Activated CD4-positive, alpha-beta memory T cell treated with anti-CD3 and anti-CD28 coated beads for 36 hours (primary cell): ENCODE measurements at regions not wholly inside any gene's neighbourhood (a gene's known extent, or its start where the extent isn't known, plus 50 kb on each side); places are given as distances from the start of the nearest gene placed in this dataset.

Source experiments
- CTCF ChIA-PET: fragments of 350-600 bp; sonication (Branson Sonifier 250); formaldehyde crosslinking; loops from one replicate; lab custom pipeline; 2021; ENCODE audit warnings: antibody characterized with exemption, inconsistent platforms; lab: Charles Lee
- POLR2A ChIA-PET: fragments of 350-600 bp; sonication (Branson Sonifier 250); formaldehyde crosslinking; loops from one replicate; lab custom pipeline; 2021; ENCODE audit warnings: antibody characterized with exemption; lab: Charles Lee
- DNase-seq: peaks from one replicate; pipeline ENCODE4 v3.0.0-alpha.2; 2020
- H3K27ac Mint-ChIP-seq: one replicate; pipeline ENCODE4 v1.8.0; 2021; ENCODE audit warnings: mixed read lengths
- H3K27me3 Mint-ChIP-seq: one replicate; pipeline ENCODE4 v1.8.0; 2021; ENCODE audit warnings: mixed read lengths
- H3K36me3 Mint-ChIP-seq: one replicate; pipeline ENCODE4 v1.8.0; 2021; ENCODE audit warnings: mixed read lengths
- H3K4me1 Mint-ChIP-seq: one replicate; pipeline ENCODE4 v1.8.0; 2021; ENCODE audit warnings: low read depth, mixed read lengths
- H3K4me3 Mint-ChIP-seq: one replicate; pipeline ENCODE4 v1.8.0; 2021; ENCODE audit warnings: mild to moderate bottlenecking, mixed read lengths
- H3K9me3 Mint-ChIP-seq: one replicate; pipeline ENCODE4 v1.8.0; 2021; ENCODE audit warnings: mixed read lengths
- intact Hi-C: fragments of 100-400 bp; cut with micrococcal nuclease; formaldehyde crosslinking; loops from one replicate; pipeline ENCODE4 v1.15.1; 2023

DNA sequence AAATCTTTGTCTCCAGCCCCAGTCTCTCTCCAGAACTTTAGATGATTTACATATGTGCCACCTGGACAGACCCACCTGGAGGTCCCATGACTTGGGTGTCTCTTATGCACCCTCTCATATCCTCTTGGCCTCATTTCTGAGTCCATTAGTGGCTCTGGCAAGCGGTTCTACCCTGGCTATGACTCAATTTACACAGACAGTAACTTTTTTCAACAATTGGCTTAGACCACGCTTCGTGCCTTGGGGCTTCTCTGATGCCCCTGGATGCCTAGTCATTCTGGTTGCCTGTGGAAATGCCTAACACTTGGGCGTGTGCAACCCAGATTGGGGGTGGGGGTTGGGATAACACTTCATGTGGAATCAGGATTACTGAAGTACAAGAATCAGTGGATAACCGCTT is 57.1 kb upstream of the GADD45A start:
- Mint-ChIP-seq H3K4me3 (no peak overlapping the region), H3K27ac (no peak overlapping the region), H3K4me1 (no peaks in the 10 kb centered on the region), H3K9me3 (no peaks in the 10 kb centered on the region), H3K36me3 (no peaks in the 10 kb centered on the region), H3K27me3 (no peaks in the 10 kb centered on the region)
- DNase-seq, result no peak
- POLR2A ChIA-PET, result no interaction called here
- CTCF ChIA-PET, result no interaction called here
- intact Hi-C loops, result no loop called here

- no peak for DNase-seq
- H3K4me1 Mint-ChIP-seq, result peaks cover 3% of the 10 kb centered on the region
- H3K27ac Mint-ChIP-seq, result no peak overlapping the region
- no peaks in the 10 kb centered on the region for H3K9me3 Mint-ChIP-seq
- intact Hi-C loops, result no loop called here
- H3K36me3 Mint-ChIP-seq, result no peaks in the 10 kb centered on the region
- no peaks in the 10 kb centered on the region for H3K27me3 Mint-ChIP-seq
- ChIA-PET POLR2A (no interaction called here), CTCF (no interaction called here)
- no peak overlapping the region for H3K4me3 Mint-ChIP-seq
Measured at GRCh38 chr1:67629370-67630075, 55.5 kb upstream of the GADD45A start.

DNA sequence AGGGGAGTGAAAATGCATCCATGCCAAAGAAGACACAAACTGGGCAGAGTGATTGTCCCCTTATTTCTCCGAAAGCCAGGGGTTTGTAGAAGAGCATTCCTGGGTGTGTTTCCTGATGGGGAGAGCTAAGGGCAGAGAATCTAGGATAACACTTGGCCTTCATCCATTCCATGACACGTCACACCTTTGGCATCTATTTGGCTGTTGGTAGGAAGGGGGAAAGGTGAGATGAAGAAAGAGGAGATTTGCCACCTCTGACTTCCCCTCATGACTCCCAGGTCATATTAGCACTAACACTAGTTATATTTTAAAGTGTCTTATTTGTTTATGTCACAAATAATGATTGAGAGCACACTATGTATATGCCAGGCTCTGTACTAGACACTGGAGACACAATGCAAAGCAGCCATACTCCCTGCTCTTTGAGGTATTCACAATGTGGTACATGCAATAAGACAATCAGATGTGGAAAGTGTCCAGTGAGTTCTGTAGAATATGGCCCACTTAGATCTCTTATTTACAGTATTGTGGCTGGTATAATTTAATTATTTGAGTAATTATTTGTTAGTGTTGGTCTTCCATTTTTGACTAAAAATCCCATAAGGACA is 54.5 kb upstream of the GADD45A start:
- Mint-ChIP-seq H3K9me3 (no peaks in the 10 kb centered on the region), H3K4me3 (no peak overlapping the region), H3K27me3 (no peaks in the 10 kb centered on the region), H3K36me3 (no peaks in the 10 kb centered on the region), H3K4me1 (peaks cover 13% of the 10 kb centered on the region), H3K27ac (no peak overlapping the region)
- DNase-seq, result no peak
- intact Hi-C loops, result no loop called here
- ChIA-PET CTCF (no interaction called here), POLR2A (no interaction called here)

DNA sequence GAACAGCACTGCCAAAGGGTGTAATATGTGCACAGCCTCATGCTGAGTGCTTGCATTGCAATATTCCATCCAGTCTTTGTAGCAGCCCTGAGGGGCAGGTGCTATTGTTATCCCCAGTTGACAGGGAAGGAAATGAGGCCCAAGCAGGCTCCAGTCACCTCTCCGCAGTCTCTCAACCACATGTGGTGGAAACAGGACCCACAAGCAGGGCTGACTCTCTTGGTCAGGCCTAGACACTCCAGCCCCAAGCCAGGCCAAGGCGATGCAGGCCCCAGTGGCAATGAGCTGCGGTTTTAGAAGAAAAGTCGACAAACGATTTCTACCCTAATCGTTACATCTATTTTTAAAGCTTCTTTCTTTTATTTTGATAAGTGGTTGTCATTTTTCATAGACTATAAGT is 52.6 kb upstream of the GADD45A start:
- Mint-ChIP-seq H3K4me1 (peaks cover 18% of the 10 kb centered on the region), H3K27me3 (no peaks in the 10 kb centered on the region), H3K4me3 (no peak overlapping the region), H3K9me3 (no peaks in the 10 kb centered on the region), H3K36me3 (no peaks in the 10 kb centered on the region), H3K27ac (no peak overlapping the region)
- intact Hi-C loops, result no loop called here
- DNase-seq, result no peak
- ChIA-PET POLR2A (no interaction called here), CTCF (no interaction called here)

DNA sequence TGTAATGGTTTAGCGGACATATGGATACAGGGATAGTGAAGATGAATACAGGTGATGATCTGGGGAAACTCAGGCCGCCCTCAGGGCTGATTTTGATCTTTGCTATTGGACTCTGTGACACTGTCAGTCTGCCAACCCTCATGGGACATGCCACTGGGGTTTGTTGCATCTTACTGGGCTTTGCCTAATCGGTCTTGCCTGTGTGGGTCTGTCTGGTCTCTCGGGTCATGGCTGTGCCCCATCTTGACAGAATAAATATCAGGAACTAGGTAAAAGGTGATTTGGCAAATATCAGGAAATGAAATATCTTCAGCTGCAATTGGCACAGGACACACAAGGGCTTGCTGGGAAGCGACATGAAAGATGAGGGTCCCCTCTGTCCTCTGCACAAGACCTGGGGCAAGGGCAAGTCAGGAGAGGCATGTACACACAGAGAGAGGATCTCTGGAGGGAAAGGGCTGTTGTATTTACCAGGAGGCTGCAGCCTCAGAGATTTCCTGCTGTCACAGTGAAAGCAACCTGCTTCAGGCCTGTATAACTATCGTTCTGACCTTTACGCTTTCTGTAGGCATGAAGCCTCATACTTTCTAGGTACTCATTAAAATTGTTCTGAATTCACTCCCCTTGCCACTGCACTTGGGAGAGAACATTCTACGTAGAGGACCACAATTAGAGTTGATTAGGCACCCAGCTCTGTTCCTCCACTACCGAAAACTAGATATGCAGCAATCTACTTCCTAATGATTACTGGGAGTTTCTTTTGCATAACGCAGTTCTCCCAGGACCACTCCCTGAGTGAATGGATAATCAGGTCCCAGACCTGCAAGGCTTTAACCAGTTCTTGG is 52.0 kb upstream of the GADD45A start:
- DNase-seq, result no peak
- no peaks in the 10 kb centered on the region for H3K9me3 Mint-ChIP-seq
- H3K4me3 Mint-ChIP-seq, result no peak overlapping the region
- H3K27ac Mint-ChIP-seq, result no peak overlapping the region
- ChIA-PET CTCF (no interaction called here), POLR2A (no interaction called here)
- no peaks in the 10 kb centered on the region for H3K36me3 Mint-ChIP-seq
- intact Hi-C loops, result no loop called here
- peaks cover 18% of the 10 kb centered on the region for H3K4me1 Mint-ChIP-seq
- H3K27me3 Mint-ChIP-seq, result no peaks in the 10 kb centered on the region

DNA sequence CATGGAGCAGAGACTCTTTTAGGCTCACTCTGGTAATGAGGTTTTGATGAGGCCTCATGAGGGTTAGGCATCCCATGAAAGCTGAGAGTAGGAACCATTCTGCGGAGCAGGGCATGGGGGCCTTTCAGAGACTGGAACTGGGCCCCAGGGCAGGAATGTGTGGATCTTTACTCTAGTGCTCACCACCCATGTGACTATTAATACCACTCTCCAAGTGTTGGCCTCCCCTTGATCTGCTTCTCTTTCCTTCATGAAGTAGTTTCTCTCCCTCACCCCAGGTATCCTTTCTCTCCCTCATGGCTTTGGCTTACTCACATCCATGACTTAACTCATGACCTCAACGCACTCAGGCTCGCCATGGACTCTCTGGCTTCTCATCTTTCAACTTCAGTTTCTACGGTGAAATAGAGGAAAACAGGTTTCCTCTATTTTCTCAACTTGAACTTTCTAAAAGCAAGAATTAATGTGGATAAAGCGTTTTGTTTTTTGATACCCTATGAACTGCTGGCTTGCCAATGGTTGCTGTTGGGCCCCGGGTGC is 50.5 kb upstream of the GADD45A start:
- Mint-ChIP-seq H3K27ac (no peak overlapping the region), H3K36me3 (no peaks in the 10 kb centered on the region), H3K4me3 (no peak overlapping the region), H3K4me1 (peaks cover 18% of the 10 kb centered on the region), H3K27me3 (no peaks in the 10 kb centered on the region), H3K9me3 (no peaks in the 10 kb centered on the region)
- DNase-seq, result no peak
- CTCF ChIA-PET, result no interaction called here
- POLR2A ChIA-PET, result no interaction called here
- intact Hi-C loops, result no loop called here

DNA sequence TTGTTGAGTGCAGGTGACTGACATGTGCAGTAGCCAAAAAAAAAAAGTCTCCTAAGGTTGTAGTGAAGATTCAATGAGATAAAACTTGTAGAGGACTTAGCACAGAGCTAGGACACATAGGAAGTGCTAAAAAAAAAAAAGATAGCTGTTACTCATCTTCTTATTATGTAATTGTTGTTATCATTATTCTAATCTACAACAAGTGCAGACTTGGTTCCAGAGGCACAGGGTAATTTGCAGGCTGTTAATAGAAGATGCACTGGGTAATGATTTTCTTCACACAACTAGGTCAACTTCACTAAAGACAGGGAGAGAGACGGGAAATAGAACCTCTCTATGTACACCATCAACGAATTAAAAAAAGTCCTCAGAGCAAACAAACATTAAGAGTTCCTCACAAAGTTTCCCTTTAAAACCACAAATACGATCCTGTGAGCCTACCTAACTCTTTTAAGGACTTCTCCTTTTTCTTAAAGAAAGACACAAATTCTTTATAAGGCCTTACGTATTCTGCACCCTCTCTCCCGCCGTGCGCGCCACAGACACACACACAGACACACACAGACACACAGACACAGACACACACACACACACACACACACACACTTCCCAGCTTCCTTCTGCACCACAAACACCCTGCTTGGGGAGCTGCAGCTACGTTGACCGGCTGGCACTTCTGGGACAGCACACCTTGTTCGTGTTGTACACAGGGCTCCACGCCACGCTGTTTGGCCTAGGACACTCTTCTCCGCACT is 49.8 kb upstream of the GADD45A start:
- intact Hi-C loops, result no loop called here
- POLR2A ChIA-PET, result no interaction called here
- no peak overlapping the region for H3K4me3 Mint-ChIP-seq

More for the DNA sequence above, 49.8 kb upstream of the GADD45A start:
- CTCF ChIA-PET, result interaction anchor here (0.6 kb wide), 1 partner anchor 888 kb away, joined by 4 read pairs; no protein-coding TSS in a partner anchor
- H3K27me3 Mint-ChIP-seq, result no peaks in the 10 kb centered on the region
- H3K9me3 Mint-ChIP-seq, result no peaks in the 10 kb centered on the region
- DNase-seq, result no peak
- H3K36me3 Mint-ChIP-seq, result no peaks in the 10 kb centered on the region
- peaks cover 18% of the 10 kb centered on the region for H3K4me1 Mint-ChIP-seq
- no peak overlapping the region for H3K27ac Mint-ChIP-seq
